Stimulated activated CD8-positive, alpha-beta memory T cell treated with anti-CD3 and anti-CD28 coated beads, Interleukin-7, amount 100 ng/mL, for 1 hour (primary cell): ENCODE measurements at regions not wholly inside any gene's neighbourhood (a gene's known extent, or its start where the extent isn't known, plus 50 kb on each side); places are given as distances from the start of the nearest gene placed in this dataset.

Source experiments
- DNase-seq, 2 donors: peaks; one replicate each; pipeline ENCODE4 v3.0.0-alpha.2; 2020; ENCODE audit warnings: low read depth in 2 of 2

DNA sequence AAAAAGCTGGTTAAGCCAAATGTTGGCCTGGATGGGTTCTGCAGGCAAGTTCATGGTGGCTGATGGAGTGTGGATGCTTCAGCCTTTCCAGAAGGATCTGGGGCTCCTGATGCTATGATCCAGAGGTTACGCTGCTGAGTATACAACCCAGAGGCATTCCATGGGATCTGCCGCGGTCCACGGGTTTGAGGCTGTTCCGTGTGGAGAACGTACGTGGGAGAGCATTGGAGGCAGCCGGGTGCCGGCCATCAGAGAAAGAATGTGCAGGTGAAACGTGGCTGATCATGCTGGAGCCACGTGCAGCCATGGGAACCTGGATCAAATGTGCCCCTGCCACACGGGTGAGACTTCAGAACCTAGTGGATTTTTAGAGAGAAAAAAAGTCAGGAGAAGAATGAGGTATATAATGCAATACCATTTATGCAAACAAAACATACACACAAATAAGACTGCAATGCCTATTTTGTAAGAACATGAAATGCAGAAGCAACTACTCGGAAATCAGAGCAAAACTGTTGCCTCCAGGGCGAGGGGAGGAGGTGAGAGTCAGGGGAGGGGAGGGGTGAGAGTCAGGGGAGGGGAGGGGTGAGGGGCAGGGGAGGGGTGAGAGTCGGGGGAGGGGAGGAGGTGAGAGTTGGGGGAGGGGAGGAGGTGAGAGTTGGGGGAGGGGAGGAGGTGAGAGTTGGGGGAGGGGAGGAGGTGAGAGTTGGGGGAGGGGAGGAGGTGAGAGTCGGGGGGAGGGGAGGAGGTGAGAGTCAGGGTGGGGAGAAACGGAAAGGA is 116.5 kb upstream of the C1orf174 start:
- no peak for DNase-seq

DNA sequence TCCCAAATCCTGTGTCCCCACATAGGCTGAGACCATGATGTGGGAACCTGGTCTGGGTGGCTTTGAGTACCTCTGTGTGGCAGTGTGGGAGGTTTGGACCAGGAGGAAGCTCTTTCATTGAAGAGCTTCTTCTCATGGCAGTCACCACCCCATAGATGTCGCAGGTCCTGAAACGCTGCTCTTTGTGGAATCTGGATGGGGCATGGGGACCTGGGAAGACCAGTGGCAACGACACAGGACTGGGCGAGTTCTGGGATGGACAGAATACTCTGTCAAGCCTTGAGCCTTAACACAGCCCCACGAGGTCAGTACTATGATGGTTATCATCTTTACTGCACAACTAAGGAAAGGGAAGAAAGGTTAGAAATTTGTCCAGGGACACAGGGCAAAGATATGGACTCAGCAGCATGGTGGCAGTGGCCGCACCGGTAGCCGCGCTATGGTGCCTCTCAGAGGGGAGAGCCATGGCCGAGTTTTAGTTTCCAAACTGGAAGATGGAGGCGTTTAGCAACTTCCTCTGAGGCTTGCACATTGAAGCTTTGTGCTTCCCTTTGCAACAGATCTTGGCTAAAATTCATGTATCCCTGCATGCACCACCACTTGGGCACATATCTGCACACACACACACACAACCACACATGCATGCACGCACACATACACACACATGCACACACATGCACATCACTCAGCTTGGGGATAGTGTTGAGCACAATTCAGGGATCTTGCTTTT is 117.7 kb upstream of the C1orf174 start:
- DNase-seq: no peak

DNA sequence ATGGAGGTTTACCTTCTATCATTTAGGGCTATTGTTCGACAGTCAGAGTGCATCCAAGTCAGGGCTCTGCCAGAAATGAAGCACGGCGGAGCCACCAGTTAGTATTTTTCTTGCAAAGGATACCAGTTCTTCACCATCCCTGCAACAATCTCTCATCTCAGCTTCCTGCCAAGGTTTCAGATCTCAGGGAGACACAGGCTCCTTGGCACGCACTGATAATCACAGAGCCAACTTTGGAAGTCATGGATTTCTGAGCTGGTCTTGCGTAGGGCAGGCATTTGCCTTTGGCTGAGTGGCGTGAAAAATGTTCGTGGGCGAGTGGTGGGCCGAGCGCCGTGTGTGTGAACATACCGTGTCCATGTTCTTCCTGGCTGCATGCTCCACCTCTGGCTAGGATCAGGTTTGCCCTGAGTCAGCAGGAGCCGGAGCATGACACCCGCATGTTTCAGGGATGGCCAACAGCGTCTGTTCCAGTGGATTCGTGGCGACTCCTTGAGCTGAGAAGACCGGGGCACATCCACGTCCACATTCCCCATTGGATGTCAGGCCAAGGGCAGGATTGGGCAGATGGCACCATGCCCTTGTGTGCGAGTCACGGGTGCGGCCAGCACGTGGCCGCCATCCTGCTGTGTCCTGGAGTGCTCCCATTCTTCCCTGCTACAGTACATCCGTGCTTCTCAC is 118.5 kb upstream of the C1orf174 start:
- DNase-seq: no peak

DNA sequence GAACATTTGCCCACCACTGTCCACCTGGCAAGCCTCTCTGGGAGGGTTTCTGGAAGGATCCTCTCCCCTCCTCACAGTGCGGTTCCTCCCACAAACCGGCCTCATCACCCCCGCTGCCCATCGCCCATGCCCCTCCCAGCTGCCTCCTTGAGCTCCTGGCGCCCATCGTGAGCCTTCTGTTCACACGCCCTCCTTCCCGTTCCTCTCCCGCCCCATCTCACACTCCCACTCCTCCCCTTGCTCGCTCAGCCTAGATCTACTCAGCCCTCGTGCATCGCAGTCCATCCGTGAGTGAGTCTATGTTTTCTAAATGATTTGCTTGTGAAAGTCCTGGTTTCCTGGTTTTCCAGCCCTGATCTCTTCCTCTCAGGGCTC is 119.1 kb upstream of the C1orf174 start:
- no peak for DNase-seq

DNA sequence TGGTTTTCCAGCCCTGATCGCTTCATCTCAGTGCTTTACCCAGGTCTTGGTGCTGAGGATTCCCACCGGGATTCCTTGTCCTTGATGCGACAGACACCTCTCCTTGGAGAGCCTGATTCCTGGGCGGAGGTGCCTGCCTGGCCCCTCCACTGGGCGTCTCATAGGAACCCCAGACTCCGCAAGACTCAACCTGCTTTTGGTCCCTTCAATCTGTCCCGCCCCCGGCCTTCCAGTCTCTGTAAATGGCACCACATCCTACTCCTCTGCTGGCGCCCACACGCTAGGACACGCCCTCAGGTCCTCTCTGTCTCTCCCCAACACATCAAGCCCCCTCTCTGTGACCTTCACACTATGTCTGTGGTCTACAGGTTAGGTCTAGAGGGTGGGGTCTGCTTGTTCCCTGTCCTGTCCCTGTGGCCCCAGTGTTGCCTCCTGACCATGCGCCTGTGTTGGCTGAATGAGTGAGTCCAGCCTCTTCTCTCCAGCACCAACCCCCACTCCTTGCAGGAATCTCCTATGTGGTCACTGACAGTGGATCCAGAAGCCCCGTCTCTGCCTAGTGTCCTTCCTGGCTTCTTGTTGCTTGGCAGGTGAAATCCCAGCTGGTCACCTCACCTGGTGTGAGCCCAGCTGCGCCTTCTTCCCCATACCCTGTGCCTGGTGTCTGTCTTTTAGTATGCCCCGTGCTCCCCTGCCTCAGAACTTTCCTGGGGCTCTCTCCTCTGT is 119.7 kb upstream of the C1orf174 start:
- no peak for DNase-seq

DNA sequence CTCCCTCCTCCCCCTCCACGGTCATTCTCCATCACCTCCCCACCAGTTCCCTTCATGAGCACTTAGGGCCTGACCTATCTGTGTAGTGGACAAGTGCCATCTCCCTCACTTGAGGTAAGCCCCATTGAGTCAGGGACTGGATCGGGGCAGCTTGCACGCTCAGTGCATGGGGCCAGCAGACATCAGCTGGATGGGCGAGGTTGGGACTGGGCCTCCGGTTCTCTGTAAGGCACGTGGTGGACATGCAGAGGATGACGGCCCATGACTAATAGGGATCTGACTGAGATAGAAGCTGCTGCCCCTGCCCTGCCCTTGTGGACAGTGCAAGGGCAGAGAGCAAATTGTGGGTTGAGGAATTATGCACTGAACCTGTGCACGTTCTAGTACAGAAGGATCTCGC is 120.4 kb upstream of the C1orf174 start:
- DNase-seq: no peak

DNA sequence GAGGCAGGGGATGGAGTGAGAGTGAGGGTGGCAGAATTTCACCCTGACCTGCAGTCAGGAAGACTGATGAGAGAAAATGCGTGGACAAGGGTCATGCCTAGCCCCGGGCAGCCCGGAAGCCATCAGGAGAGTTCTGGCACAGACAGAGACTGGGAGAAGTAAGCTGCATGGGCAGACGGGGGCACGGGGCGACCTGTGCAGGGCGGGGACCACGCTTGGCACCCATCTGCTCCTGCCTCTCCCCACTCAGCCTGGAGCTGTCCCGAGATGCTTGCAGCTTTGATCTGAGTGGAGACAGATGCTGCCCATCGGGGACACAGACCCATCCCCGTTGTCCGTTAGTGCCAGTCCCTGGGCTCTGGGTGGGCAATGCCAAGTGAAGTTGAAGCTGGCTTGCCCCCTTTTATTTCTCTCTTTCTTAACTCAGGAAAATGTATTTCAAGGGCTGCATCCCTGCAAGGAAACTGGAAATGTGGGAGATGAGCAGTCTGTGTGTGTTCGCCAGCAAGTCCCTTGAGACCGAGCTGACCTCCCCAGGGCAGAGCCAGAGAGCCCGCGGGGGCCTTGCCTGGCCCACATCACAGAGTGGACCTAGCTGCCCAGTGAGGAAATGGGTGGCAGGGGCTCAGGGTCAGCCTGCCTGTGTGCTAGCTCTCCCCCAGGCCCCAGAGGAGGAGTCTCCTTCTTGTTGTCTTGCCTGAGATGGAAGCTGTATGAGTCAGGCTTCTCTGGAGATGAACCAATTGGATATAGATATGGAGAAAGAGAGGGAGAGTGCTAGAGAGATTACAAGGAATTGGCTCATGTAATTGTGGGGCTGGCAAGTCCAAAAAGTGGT is 121.3 kb upstream of the C1orf174 start:
- no peak for DNase-seq

DNA sequence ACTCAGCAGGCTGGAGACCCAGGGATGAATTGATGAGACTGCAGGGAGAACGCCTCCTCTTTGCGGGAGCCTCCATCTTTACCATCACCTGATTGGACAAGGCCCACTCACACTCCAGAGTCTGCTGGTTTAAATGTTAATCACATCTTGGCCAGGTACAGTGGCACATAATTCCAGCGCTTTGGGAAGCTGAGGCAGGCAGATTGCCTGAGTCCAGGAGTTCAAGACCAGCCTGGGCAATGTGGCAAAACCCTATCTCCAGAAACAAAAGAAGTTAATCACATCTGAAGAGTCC is 121.8 kb upstream of the C1orf174 start:
- DNase-seq: no peak

DNA sequence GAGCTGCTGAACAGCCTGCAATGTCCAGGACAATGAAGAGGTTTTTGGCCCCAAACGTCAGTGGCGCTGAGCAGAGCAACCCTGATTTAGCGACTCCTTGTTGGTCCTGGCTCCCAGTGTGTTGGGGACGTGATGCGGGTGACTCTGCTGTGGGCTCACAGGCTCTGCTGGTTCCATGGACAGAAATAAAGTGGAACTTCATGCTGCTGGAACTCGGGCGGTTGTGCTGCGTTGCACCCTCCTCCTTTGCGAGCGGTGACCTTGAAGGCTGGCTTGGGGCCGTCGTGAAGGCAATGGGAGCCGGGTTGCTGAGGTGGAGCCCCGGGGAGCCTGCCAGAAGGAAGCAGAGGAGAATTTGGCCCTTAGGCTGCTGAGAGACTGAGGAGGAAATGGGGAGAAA is 122.6 kb upstream of the C1orf174 start:
- no peak for DNase-seq

DNA sequence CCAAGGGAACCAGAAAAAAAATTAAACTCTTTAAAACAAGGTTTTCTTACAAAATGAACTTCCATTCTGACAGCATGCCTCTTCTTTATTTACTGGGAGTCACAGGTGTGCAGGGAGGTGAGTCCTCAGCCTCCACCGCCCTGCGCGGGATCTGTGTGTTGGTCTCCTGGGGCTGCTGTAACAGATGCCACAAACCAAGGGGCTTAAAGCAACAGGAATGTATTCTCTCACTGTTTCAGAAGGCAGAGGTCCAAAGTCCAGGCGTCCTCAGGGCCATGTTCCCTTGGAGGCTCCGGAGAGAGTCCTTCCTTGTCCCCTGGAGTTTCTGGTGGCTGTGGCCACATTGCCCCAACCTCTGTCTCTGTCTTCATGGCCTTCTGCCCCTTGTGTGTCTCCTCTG is 123.6 kb upstream of the C1orf174 start:
- DNase-seq: no peak

DNA sequence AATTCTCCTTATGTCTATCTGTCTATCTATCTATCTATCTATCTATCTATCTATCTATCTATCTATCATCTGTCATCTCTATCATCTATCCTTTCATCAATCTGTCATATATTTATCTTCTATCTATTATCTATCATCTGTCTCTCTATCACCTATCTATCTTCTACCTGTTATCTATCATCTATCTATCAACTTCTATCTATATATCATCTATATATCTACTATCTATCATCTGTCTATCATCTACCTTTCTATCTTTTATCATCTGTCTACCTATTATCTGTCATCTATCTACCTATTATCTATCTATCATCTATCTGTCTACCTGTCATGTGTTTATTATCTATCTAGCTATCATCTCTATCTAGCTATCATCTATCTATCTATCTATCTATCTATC is 124.7 kb upstream of the C1orf174 start:
- DNase-seq: no peak

DNA sequence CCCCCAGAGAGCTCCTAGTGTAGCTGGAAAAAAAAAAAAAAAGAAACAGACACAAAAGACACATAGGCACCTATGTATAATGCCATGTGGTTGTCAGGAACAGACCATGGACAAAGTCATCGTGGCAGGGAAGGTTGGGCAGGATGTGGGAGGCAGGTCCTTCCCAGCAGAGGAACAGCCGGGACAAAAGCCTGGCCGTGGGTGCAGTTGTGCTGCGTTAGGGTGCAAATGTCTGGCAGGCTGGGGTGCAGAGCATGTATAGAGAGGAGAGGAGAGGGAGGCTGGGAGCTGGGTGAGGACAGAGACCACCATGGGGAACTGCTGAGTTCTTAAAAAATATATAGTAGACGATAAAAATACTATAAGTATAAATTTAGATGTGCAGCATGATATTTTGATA is 125.7 kb upstream of the C1orf174 start:
- no peak for DNase-seq

DNA sequence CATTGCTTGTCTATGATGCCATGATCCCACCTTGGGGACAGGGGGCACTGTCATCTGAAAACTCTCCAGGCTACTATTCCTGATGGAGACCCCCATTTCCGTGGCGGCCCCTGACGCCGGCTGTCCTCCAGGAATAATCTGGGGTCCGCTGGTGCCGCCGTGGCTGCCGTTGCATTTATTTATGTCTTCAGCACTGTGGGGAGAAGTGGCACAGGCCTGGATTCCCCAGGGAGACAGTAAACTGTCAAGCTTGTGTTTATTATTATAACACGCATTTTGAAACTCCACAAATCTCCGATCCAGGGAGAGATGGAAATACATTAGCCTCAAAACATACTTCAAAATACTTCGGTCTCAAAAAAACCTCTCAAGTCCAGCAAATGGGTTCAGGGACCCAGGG is 126.9 kb upstream of the C1orf174 start:
- DNase-seq: no peak

DNA sequence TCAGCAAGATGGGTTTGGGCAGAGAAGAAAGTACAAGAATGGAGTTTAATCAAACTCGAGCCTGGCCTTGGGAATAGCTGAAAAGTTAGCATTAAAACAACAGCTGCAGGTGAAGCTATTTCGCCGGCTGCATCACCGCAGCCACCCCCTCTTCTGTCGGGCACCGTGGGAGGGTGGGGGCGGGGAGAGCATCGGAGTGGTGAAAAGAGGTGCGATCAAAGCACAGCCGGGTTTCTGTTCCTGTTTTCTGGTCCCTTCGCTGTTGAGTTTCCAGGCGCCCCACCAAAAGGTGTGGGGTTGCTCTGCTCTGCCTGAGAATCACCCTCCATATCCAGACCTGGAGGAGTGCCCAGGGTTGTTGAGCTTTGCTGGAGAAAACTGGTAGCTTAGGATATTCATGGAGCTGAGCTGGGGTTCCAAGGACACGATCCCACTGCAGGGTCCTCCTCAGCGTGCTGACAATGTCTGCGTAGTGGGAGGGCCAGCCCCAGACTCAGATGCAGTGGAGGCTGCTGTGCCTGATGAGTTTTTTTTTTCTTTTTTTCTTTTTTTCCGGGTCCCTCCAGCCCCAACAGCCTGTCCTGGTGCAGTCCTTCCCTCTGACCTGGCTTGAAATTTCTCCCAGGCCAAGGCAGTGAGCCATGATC is 127.5 kb upstream of the C1orf174 start:
- no peak for DNase-seq

DNA sequence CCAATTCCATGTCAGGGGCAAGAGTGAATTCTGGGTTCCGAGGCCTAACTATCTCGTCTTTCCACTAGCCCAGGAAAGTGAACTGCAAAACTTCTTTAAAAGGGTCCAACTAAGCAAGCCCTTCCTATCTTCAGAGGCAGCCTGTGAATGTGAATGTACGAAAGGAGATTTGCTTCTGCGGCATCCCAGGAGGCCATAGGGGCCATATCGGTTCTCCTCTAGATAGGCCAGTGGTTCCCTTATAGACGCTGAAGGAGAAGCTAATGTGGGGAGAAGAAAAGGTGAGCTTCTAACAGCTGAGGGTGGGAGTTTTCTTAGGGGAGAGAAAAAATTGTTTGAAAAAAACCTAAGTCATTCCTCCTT is 128.0 kb upstream of the C1orf174 start:
- no peak for DNase-seq

DNA sequence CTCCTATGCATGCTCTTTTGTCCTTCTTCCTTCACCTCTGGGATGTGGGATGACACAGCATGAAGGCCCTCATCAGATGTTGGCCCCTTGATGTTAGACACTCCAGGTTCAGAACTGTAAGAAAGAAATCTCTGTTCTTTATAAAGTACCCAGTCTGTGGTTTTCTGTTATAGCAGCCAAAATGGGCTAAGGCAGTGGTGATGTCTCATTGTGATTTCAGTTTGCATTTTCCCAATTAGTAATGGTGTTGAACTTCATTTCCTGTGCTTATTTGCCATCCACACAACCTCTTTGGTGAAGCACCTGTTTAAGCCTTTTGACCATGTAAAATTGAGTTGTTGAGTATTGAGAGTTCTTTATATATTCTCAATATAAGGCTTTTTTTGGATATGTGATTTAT is 129.3 kb upstream of the C1orf174 start:
- DNase-seq: no peak

DNA sequence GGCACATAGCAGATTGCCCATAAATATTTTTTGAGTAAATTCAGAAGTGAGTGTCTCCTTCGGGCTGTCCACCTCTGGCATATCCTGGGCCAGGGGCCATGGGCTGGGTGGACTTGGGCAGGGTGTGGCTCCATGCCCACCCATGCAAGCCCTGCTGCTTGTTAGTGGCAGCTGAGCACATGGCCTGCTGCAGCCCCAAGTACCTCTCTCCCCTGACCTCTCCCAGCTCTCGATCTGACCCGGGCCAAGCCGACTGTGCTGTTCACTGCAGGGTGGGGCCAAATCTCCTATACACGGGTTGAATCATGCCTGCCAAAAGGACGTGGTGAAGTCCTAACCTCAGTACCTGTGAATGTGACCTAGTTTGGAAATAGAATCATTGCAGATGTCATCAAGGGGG is 132.5 kb upstream of the C1orf174 start:
- DNase-seq: no peak

DNA sequence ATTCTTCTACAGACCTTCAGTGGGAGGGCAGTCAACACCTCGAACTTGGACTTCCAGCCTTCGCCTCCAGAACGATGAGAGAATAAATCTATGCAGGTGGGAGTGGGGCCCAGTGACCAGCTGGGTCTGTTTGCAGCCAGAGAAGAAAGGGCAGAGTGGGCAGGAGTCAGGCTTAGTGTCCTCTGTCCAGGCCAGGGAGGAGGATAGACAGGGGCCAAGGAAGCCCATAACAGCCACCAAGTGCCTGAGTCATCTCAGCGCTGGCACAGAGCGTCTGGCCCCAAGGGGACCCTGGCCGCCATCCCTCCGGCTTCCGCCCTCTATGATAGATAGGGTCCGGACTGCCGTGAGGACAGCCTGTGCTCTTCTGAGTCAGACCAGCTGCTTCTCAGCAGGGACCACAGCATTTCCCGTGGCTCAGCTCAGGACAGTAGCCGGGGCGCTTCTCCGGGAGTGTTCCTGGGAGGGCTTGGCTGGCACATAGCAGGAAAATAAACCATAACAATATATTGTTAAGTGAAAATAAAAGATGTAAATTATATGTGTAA is 133.1 kb upstream of the C1orf174 start:
- no peak for DNase-seq

DNA sequence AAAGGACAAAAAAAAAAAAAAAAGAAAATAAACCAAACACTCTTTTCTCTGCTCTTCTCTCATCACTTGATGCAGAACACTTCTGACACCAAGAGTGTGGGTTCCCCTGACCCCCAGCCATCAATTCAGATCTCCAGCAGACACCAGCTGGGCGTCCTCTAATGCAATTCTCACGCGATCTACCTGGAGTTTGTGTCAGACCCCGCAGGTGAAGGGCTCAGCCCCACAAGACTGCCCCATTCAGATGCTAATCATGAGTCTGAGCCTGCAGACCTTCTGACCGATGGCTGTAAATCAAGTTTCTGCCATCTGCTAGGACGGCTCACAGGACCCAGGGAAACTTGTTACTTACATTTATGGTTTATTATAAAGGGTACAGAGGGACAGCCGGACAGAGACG is 133.6 kb upstream of the C1orf174 start:
- no peak for DNase-seq

DNA sequence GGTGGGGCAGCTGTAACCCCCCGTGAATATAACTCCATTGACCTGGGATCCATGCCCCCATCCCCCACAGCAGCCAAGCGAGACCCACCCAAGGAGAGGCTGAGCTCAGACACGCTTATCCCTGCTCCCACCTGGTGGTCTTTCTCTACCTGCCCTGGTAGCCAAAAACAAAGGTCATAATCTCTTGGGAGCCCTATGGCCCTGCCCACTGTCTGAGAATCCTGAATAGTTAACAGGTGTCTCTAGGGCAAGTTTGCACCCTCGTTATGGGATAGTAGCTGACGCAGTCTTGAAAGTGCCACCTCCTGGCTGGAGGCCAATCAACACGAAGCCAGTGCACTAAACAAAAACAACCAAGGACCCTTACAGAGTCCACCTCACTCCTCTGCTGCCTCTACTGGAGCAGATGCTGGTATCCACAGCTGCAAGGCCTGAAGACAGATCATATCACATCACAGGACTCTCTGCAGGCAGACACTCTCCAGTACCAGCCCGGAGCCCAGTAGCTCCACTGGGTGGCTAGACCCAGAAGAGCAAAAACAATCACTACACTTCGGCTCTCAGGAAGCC is 134.3 kb upstream of the C1orf174 start:
- DNase-seq: no peak

DNA sequence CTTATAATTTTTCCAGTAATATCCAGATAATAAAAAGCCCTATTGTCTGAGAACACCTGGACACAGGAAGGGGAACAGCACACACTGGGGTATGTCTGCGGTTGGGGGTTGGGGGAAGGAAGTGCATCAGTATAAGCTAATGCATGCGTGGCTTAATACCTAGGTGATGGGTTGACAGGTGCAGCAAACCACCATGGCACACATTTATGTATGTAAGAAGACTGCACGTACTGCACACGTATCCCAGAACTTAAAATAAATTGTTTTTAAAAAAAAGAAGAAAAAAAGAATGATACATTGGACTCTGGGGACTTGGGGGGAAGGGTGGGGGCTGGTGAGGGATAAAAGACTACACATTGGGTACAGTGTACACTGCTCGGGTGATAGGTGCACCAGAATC is 144.9 kb upstream of the C1orf174 start:
- DNase-seq: no peak
